Head of caudate nucleus (tissue), 42 donors: ENCODE measurements at regions not wholly inside any gene's neighbourhood (a gene's known extent, or its start where the extent isn't known, plus 50 kb on each side); places are given as distances from the start of the nearest gene placed in this dataset.

Experiments used
- DNase-seq, 42 donors: peaks; one replicate each; pipeline versions ENCODE4 v3.0.0 to v3.0.0-alpha.2; 2020 to 2021; ENCODE audit warnings: mixed read lengths in 7 of 42
- intact Hi-C: fragments of 100-400 bp; cut with DNase I; formaldehyde crosslinking; loops from one replicate; pipeline ENCODE4 v1.15.0; 2022

GRCh38 chr18:38635709-38636430, 1070.3 kb upstream of the CELF4 start:
- intact Hi-C loops = no loop called here
- no peak for DNase-seq

GRCh38 chr18:38634117-38634516, 1068.5 kb upstream of the CELF4 start:
- intact Hi-C loops = no loop called here
- no peak for DNase-seq

DNA sequence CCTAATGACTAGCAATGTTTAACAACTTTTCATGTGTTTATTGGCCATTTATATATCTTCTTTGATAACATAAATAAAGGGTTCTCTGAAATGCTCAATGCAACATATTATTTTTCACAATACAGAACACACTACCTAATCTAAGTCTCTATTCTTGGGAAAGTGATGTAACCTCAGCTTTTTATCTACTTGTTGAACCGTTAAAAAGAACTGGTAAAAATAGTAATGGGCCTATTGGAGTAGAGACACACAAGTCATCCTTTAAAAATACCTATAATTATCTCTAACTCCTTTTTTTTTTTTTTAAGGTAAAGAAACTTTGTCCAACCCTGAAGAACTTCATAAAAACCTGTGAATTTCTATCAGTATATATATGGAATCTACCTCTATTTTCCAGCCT, 1067.7 kb upstream of the CELF4 start:
- intact Hi-C loops = no loop called here
- DNase-seq = no peak

GRCh38 chr18:38619129-38619528, 1053.5 kb upstream of the CELF4 start:
- intact Hi-C loops = no loop called here
- no peak for DNase-seq

- intact Hi-C loops = no loop called here
- no peak for DNase-seq
These were observed 1050.7 kb upstream of the CELF4 start for GRCh38 chr18:38616306-38616705.

- DNase-seq = no peak
- intact Hi-C loops = no loop called here
These were observed 1047.3 kb upstream of the CELF4 start for GRCh38 chr18:38612904-38613303.

DNA sequence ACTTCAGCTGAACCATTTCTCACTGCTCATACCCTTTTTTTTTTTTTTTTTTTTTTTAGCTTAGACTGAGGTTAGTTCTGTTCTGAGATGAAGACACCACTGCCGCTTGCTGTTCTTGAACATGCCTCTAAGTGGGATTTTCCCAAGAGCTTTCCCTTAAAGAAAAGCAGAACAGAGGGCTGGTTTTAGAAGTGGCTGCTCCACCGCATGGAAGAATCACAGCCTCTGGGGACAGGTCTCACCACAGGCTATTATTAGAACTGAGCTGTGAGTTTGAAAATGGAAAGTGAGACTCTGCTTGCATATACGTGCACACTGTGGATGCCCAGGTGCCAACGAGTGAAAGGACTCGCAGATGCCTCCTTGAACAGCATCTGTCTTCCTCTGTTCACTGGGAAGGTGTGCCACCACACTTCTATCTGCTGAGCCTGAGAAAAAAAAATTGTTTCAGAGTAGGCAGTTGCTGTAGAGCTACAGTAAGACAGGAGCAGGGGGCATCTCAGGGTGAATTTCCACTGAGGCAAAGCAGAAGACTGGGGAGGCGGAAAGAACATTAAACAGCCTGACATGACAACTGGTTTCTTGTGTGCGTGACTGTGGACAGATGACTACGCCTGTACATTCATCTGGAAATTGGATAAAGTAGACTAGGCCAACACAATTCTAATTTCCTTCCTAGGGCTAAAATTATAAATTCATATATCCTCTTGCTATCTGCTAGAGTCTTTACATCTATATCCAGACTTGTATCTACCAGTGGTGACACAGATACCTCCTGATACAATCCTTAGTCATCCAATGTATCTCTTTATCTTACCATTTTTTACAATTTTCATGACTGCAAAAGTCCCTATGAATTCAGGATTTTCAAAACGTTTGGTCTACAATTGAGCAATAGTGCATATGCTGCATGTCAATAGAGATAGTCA, 1045.7 kb upstream of the CELF4 start:
- DNase-seq = no peak
- intact Hi-C loops = no loop called here

- intact Hi-C loops = no loop called here
- no peak for DNase-seq
These were observed 1041.2 kb upstream of the CELF4 start for GRCh38 chr18:38606841-38607240.

DNA sequence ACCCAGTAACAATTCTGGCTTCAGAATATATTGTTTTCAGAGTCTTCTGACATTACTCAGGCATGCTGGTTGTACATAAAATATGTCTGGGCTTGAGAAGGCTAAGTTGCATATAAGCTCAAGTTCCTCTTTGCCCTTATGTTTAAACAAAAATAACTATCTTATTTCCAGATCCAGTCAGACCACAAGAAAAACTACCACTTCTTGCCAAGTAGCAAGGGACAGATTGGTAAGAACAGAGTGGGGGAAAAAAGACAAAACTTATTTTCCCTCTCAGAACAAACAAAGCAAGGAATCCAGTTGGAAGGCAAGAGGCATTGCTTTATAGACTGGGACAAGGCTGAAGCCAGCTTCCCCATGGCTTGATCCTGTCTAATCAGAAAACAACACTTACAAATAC, 1036.7 kb upstream of the CELF4 start:
- intact Hi-C loops = no loop called here
- no peak for DNase-seq

DNA sequence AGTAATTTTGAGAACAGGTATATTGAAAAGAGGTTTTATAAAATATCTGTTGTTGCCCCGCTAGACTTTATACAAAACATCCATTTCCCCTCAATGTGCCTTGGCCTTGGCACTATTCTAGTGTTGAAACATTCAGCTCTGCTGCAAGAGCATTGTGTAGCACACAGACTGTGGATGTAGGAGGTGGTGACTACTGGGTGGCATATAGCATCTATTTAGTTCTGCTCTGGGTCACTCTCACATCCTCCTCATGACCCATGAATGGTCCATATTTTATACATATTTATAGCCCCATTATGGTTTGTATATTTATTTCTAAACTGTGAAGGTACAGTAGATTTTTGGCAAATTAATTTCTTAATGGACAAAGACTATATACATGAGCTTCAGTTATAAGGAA, 1022.0 kb upstream of the CELF4 start:
- no peak for DNase-seq
- intact Hi-C loops = no loop called here

GRCh38 chr18:38586327-38586726, 1020.7 kb upstream of the CELF4 start:
- intact Hi-C loops = no loop called here
- DNase-seq = no peak

GRCh38 chr18:38579764-38580163, 1014.2 kb upstream of the CELF4 start:
- DNase-seq = peak in 25 of 42 donors; percentile 12 to 79 (median 37)
- intact Hi-C loops = no loop called here

GRCh38 chr18:38576916-38577315, 1011.3 kb upstream of the CELF4 start:
- DNase-seq = no peak
- intact Hi-C loops = no loop called here

GRCh38 chr18:38576349-38576748, 1010.8 kb upstream of the CELF4 start:
- intact Hi-C loops = no loop called here
- DNase-seq = no peak

DNA sequence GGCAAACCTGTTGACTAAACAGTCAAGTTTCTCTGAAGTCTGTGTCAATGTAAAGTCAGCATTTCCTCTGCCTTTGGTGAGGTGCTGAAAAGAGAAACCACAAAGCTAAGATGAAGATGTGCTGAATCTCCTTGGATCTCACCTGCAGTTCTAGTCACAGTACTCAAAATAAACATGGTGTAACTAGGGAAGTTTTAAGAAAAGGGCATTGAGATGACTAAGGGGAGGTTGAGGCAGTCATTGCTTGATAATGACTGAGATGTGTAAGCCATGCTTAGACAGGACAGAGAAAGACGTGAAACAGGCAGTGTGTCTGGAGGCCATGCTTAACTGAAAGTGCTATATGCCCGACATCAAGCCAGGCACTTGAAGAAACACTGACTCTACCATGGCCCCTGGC, 1010.0 kb upstream of the CELF4 start:
- intact Hi-C loops = no loop called here
- no peak for DNase-seq

GRCh38 chr18:38575023-38575422, 1009.4 kb upstream of the CELF4 start:
- intact Hi-C loops = no loop called here
- no peak for DNase-seq

GRCh38 chr18:38572554-38573111, 1007.0 kb upstream of the CELF4 start:
- intact Hi-C loops = no loop called here
- no peak for DNase-seq

GRCh38 chr18:38571651-38572050, 1006.1 kb upstream of the CELF4 start:
- no peak for DNase-seq
- intact Hi-C loops = no loop called here

GRCh38 chr18:38565513-38565912, 999.9 kb upstream of the CELF4 start:
- intact Hi-C loops = no loop called here
- DNase-seq = no peak

GRCh38 chr18:38563396-38563980, 997.9 kb upstream of the CELF4 start:
- intact Hi-C loops = no loop called here
- DNase-seq = no peak
